H1 (cell line): ENCODE measurements at regions not wholly inside any gene's neighbourhood (a gene's known extent, or its start where the extent isn't known, plus 50 kb on each side); places are given as distances from the start of the nearest gene placed in this dataset.

Source experiments
- CTCF ChIA-PET: fragments of 300-600 bp; sonication (Branson Sonifier 250); formaldehyde crosslinking; loops from one replicate; lab custom pipeline; 2021; ENCODE audit not compliant: partially characterized antibody; lab: Charles Lee
- POLR2A ChIA-PET: fragments of 300-600 bp; sonication (Branson Sonifier 250); formaldehyde crosslinking; loops from one replicate; lab custom pipeline; 2021; ENCODE audit warnings: inconsistent platforms; ENCODE audit not compliant: partially characterized antibody; lab: Charles Lee
- DNase-seq, 2 experiments: peaks; one replicate each; pipeline versions ENCODE4 v3.0.0 to v3.0.0-alpha.2; 2010 to 2022; ENCODE audit warnings: low spot score in 2 of 2, low read depth in 1 of 2, mixed read lengths in 1 of 2
- FAIRE-seq: peaks from 2 replicates; lab custom pipeline; 2011; peaks lifted over from hg19 to GRCh38; lab: Jason Lieb, UNC
- H2AFZ ChIP-seq: 2 replicates; pipeline ENCODE4 v1.8.1; 2012; ENCODE audit warnings: low read length, inconsistent platforms
- H2AK5ac ChIP-seq: 2 replicates; pipeline ENCODE4 v1.6.1; 2013; ENCODE audit warnings: low read depth, low read length
- H2BK120ac ChIP-seq: replicated peaks from 2 replicates; pipeline ENCODE3; 2013; ENCODE audit warnings: low read depth, low read length, inconsistent platforms
- H2BK12ac ChIP-seq: 2 replicates; pipeline ENCODE4 v1.6.1; 2013; ENCODE audit warnings: low read depth, low read length
- H2BK15ac ChIP-seq: 2 replicates; pipeline ENCODE4 v1.6.1; 2013; ENCODE audit warnings: low read length
- H2BK20ac ChIP-seq: 2 replicates; pipeline ENCODE4 v1.6.1; 2013; ENCODE audit warnings: low read length
- H2BK5ac ChIP-seq: 2 replicates; pipeline ENCODE4 v1.6.1; 2013; ENCODE audit warnings: low read depth, low read length
- H3K14ac ChIP-seq: 2 replicates; pipeline ENCODE4 v1.6.1; 2013; ENCODE audit warnings: inconsistent platforms; ENCODE audit not compliant: insufficient read length
- H3K18ac ChIP-seq: 2 replicates; pipeline ENCODE4 v1.6.1; 2013; ENCODE audit warnings: low read length; ENCODE audit errors: extremely low read depth
- H3K23ac ChIP-seq: 2 replicates; pipeline ENCODE4 v1.6.1; 2013; ENCODE audit warnings: inconsistent platforms; ENCODE audit not compliant: insufficient read length
- H3K23me2 ChIP-seq: 2 replicates; pipeline ENCODE4 v1.6.1; 2013; ENCODE audit warnings: low read depth, low read length
- H3K27ac ChIP-seq: 2 replicates; pipeline ENCODE4 v1.6.1; 2011; ENCODE audit warnings: low read depth, low read length, inconsistent platforms
- H3K27me3 ChIP-seq, 4 experiments: replicated peaks in 1 of 4; 1 replicate in 1 of 4; 2 replicates in 3 of 4; pipeline versions ENCODE4 v1.6.1 to v1.8.1; 2011 to 2013; ENCODE audit warnings: low read length in 3 of 4, mild to moderate bottlenecking in 3 of 4, inconsistent platforms in 2 of 4, mixed read lengths in 2 of 4, moderate library complexity in 1 of 4; ENCODE audit not compliant: control insufficient read depth in 3 of 4, insufficient read depth in 3 of 4; ENCODE audit errors: extremely low read depth in 1 of 4
- H3K36me3 ChIP-seq, 4 experiments: 2 replicates each; pipeline versions ENCODE4 v1.6.1 to v1.8.1; 2011 to 2013; ENCODE audit warnings: mild to moderate bottlenecking in 4 of 4, low read length in 3 of 4, moderate library complexity in 2 of 4, control low read depth in 1 of 4, inconsistent platforms in 1 of 4; ENCODE audit not compliant: insufficient read depth in 4 of 4, control insufficient read depth in 2 of 4
- H3K4ac ChIP-seq: replicated peaks from 2 replicates; pipeline ENCODE3; 2013; ENCODE audit warnings: low read length, low read depth, mixed read lengths, inconsistent platforms; ENCODE audit not compliant: insufficient read length
- H3K4me1 ChIP-seq, 4 experiments: replicated peaks in 1 of 4; 1 replicate in 1 of 4; 2 replicates in 3 of 4; pipeline versions ENCODE4 v1.6.1 to v1.8.1; 2011 to 2013; ENCODE audit warnings: low read length in 3 of 4, inconsistent platforms in 2 of 4, mixed read lengths in 1 of 4; ENCODE audit not compliant: insufficient read depth in 4 of 4, control insufficient read depth in 3 of 4
- H3K4me2 ChIP-seq, 2 experiments: 2 replicates each; pipeline versions ENCODE4 v1.6.1 to v1.8.1; 2011 to 2013; ENCODE audit warnings: low read depth in 2 of 2, low read length in 2 of 2, control low read depth in 1 of 2, inconsistent platforms in 1 of 2, mild to moderate bottlenecking in 1 of 2; ENCODE audit not compliant: insufficient read depth in 1 of 2
- H3K4me3 ChIP-seq, 4 experiments: fragments of 200-600, 300-600 bp in 1 of 4; sonication (generic), shearing (Covaris generic), sonication (Bioruptor Twin) in 1 of 4; 2 replicates each; pipeline versions ENCODE4 v1.5.1 to v1.8.1; 2011 to 2016; ENCODE audit warnings: low read length in 4 of 4, low read depth in 3 of 4, control low read depth in 2 of 4, inconsistent platforms in 2 of 4, mild to moderate bottlenecking in 2 of 4, mixed read lengths in 1 of 4, moderate library complexity in 1 of 4; ENCODE audit not compliant: insufficient read depth in 2 of 4; ENCODE audit errors: extremely low read depth in 1 of 4
- H3K56ac ChIP-seq: replicated peaks from 2 replicates; pipeline ENCODE3; 2013; ENCODE audit warnings: low read depth, mild to moderate bottlenecking, mixed read lengths, low read length, inconsistent platforms; ENCODE audit not compliant: insufficient read length
- H3K79me1 ChIP-seq: 2 replicates; pipeline ENCODE4 v1.6.1; 2013; ENCODE audit warnings: low read depth, low read length, control low read depth
- H3K79me2 ChIP-seq, 2 experiments: 2 replicates each; pipeline versions ENCODE4 v1.6.1 to v1.8.1; 2012 to 2013; ENCODE audit warnings: low read length in 2 of 2, mild to moderate bottlenecking in 2 of 2, inconsistent platforms in 1 of 2; ENCODE audit not compliant: insufficient read depth in 2 of 2, control insufficient read depth in 1 of 2
- H3K9ac ChIP-seq, 4 experiments: replicated peaks in 1 of 4; 1 replicate in 1 of 4; 2 replicates in 3 of 4; pipeline versions ENCODE4 v1.6.1 to v1.8.1; 2011 to 2013; ENCODE audit warnings: low read depth in 3 of 4, low read length in 3 of 4, control low read depth in 2 of 4, mild to moderate bottlenecking in 2 of 4, moderate library complexity in 2 of 4, inconsistent platforms in 1 of 4; ENCODE audit errors: extremely low read depth in 1 of 4
- H3K9me3 ChIP-seq, 2 experiments: 2 replicates each; pipeline versions ENCODE4 v1.6.1 to v1.8.1; 2012 to 2013; ENCODE audit warnings: mild to moderate bottlenecking in 2 of 2, moderate library complexity in 2 of 2, control low read depth in 1 of 2, inconsistent platforms in 1 of 2, low read depth in 1 of 2, low read length in 1 of 2, mixed read lengths in 1 of 2; ENCODE audit not compliant: insufficient read depth in 2 of 2
- H4K20me1 ChIP-seq, 2 experiments: replicated peaks in 1 of 2; 2 replicates each; pipeline versions ENCODE3 to v1.8.1; 2011 to 2013; ENCODE audit warnings: inconsistent platforms in 2 of 2, low read length in 2 of 2, mild to moderate bottlenecking in 1 of 2; ENCODE audit not compliant: insufficient read depth in 2 of 2, control insufficient read depth in 1 of 2
- H4K5ac ChIP-seq: 2 replicates; pipeline ENCODE4 v1.6.1; 2013; ENCODE audit warnings: low read length, low read depth, mixed read lengths, inconsistent platforms; ENCODE audit not compliant: insufficient read length
- H4K8ac ChIP-seq: 2 replicates; pipeline ENCODE4 v1.8.0; 2013; ENCODE audit warnings: mild to moderate bottlenecking, moderate library complexity, low read length, inconsistent platforms; ENCODE audit not compliant: insufficient read depth; ENCODE audit errors: extremely low read depth
- H4K91ac ChIP-seq: replicated peaks from 2 replicates; pipeline ENCODE3; 2013; ENCODE audit warnings: low read length, mixed read lengths, inconsistent platforms; ENCODE audit not compliant: insufficient read length
- CTCF ChIP-seq, 3 experiments: IDR thresholded peaks; 1 replicate in 2 of 3; 2 replicates in 1 of 3; pipeline versions ENCODE4 v1.5.1 to v1.6.1; 2011; ENCODE audit warnings: low read length in 3 of 3, mild to moderate bottlenecking in 3 of 3, inconsistent platforms in 2 of 3, low read depth in 1 of 3, moderate library complexity in 1 of 3; ENCODE audit not compliant: insufficient read depth in 1 of 3; ENCODE audit errors: control extremely low read depth in 1 of 3
- EZH2 ChIP-seq: fragments of 200-600 bp; sonication (generic); IDR thresholded peaks from 2 replicates; pipeline ENCODE4 v1.7.1; 2012; ENCODE audit warnings: low read depth, mild to moderate bottlenecking, moderate library complexity, low read length, inconsistent platforms; ENCODE audit not compliant: severe bottlenecking
- GTF2F1 ChIP-seq: IDR thresholded peaks from 2 replicates; pipeline ENCODE4 v1.6.1; 2012; ENCODE audit warnings: low read depth, low read length, improper control_type of control experiment, borderline replicate concordance
- KDM5A ChIP-seq: fragments of 200-600 bp; IDR thresholded peaks from 2 replicates; pipeline ENCODE4 v1.7.1; 2012; ENCODE audit warnings: mild to moderate bottlenecking, low read length, inconsistent platforms, mixed read lengths
- MAFK ChIP-seq: IDR thresholded peaks from 2 replicates; pipeline ENCODE4 v1.6.1; 2012; ENCODE audit warnings: low read depth, mild to moderate bottlenecking, improper control_type of control experiment, low read length
- POLR2AphosphoS5 ChIP-seq: IDR thresholded peaks from 2 replicates; pipeline ENCODE4 v1.6.1; 2011; ENCODE audit warnings: low read depth, low read length
- RFX5 ChIP-seq: IDR thresholded peaks from 2 replicates; pipeline ENCODE4 v1.6.1; 2011; ENCODE audit warnings: low read depth, low read length, improper control_type of control experiment, borderline replicate concordance
- SAP30 ChIP-seq: fragments of 300-600 bp; sonication (generic); IDR thresholded peaks from 2 replicates; pipeline ENCODE4 v1.7.1; 2012; ENCODE audit warnings: low read length, moderate library complexity, mild to moderate bottlenecking, inconsistent platforms; ENCODE audit not compliant: insufficient read depth, insufficient replicate concordance
- SIN3A ChIP-seq, 2 experiments: IDR thresholded peaks in 1 of 2; conservative IDR thresholded peaks in 1 of 2; 2 replicates each; pipeline ENCODE4 v1.6.1; 2011 to 2012; ENCODE audit warnings: low read length in 2 of 2, improper control_type of control experiment in 1 of 2, low read depth in 1 of 2, mild to moderate bottlenecking in 1 of 2
- YY1 ChIP-seq: IDR thresholded peaks from 2 replicates; pipeline ENCODE4 v1.6.1; 2011; ENCODE audit warnings: low read depth, mild to moderate bottlenecking, low read length
- WGBS, 2 experiments: shearing (Covaris generic) in 1 of 2; methylation state at CpG; one replicate each; pipeline versions ENCODE4 v1.1.6 to v1.1.7; 2013 to 2015; ENCODE audit warnings: low lambda C conversion rate in 2 of 2, mixed read lengths in 2 of 2, inconsistent platforms in 1 of 2, low coverage in 1 of 2, missing lambda C conversion rate in 1 of 2; ENCODE audit not compliant: insufficient replicate concordance in 2 of 2, insufficient coverage in 1 of 2, insufficient read length in 1 of 2; ENCODE audit errors: extremely low coverage in 1 of 2, missing lambda C conversion rate in 1 of 2; 5-methylcytosine and 5-hydroxymethylcytosine counted together

- Histone ChIP-seq H3K4ac (no peak overlapping the region), H2BK20ac (no peak overlapping the region), H4K20me1 (no peaks in the 10 kb centered on the region), H3K36me3 (no peaks in the 10 kb centered on the region), H2BK5ac (no peak overlapping the region), H4K8ac (no peak overlapping the region), H3K4me3 (no peak overlapping the region), H3K14ac (no peak overlapping the region), H3K79me1 (no peaks in the 10 kb centered on the region), H3K56ac (no peak overlapping the region), H2BK120ac (no peak overlapping the region), H3K4me2 (no peak overlapping the region), H3K27me3 (no peaks in the 10 kb centered on the region; a peak in 1 of 7 replicates), H3K18ac (no peak overlapping the region), H4K91ac (no peak overlapping the region), H2BK15ac (no peak overlapping the region), H3K23ac (no peak overlapping the region), H3K9me3 (no peaks in the 10 kb centered on the region), H2AK5ac (no peak overlapping the region), H3K27ac (no peak overlapping the region), H3K79me2 (no peaks in the 10 kb centered on the region), H2BK12ac (no peak overlapping the region), H3K9ac (no peak overlapping the region), H4K5ac (no peak overlapping the region), H3K23me2 (no peaks in the 10 kb centered on the region), H2AFZ (no peak overlapping the region), H3K4me1 (peaks cover 0 to 8% (median 6%) of the 10 kb centered on the region in 4 experiments; a peak in 4 of 7 replicates)
- FAIRE-seq: no peak
- POLR2A ChIA-PET: no interaction called here
- 97% methylated on average over 2 of the region's 2 CpGs; no CpG with 5 or more reads in 1 of the 2 experiments for WGBS, 2 experiments
- DNase-seq: no peak
- no peak for TF ChIP-seq CTCF (IDR thresholded peaks at IDR 0.05; ENCODE audit: control extremely low read depth in 1 of 3, insufficient read depth in 1 of 3, low read depth in 1 of 3, low read length in 3 of 3)
- TF ChIP-seq SIN3A (conservative IDR thresholded peaks at IDR 0.05 in 1 of 2, IDR thresholded peaks at IDR 0.05 in 1 of 2; ENCODE audit: low read depth in 1 of 2, low read length in 2 of 2): no peak
- TF ChIP-seq GTF2F1: no peak
- no peak for TF ChIP-seq POLR2AphosphoS5
- TF ChIP-seq YY1: no peak
- TF ChIP-seq RFX5: no peak
- no peak for TF ChIP-seq SAP30
- no peak for TF ChIP-seq EZH2
- TF ChIP-seq KDM5A: no peak
- no peak for TF ChIP-seq MAFK
- CTCF ChIA-PET: interaction anchor here (0.6 to 2.0 kb wide), 4 partner anchors 10 to 419 kb away, joined by 3 to 8 read pairs (median 4); no protein-coding TSS in a partner anchor
Measured at GRCh38 chr3:44125246-44125645, 116.4 kb upstream of the TOPAZ1 start.
